HG03457 (cell line): ENCODE measurements at regions not wholly inside any gene's neighbourhood (a gene's known extent, or its start where the extent isn't known, plus 50 kb on each side); places are given as distances from the start of the nearest gene placed in this dataset.

Source experiments
- ATAC-seq: cut with Tn5 transposase; IDR thresholded peaks from one replicate; pipeline ENCODE4 v1.9.1; 2021; ENCODE audit warnings: moderate number of reproducible peaks; ENCODE audit not compliant: unreplicated experiment

GRCh38 chr10:118835682-118836326 lies 81.0 kb upstream of the CACUL1 start:
- ATAC-seq = no peak

GRCh38 chr10:118838364-118838763 lies 83.6 kb upstream of the CACUL1 start:
- ATAC-seq = no peak

- no peak for ATAC-seq
Measured at GRCh38 chr10:118839348-118839747, 84.6 kb upstream of the CACUL1 start.

GRCh38 chr10:118840071-118840775 lies 85.5 kb upstream of the CACUL1 start:
- no peak for ATAC-seq

- ATAC-seq = no peak
Measured at GRCh38 chr10:118840776-118841468, 86.2 kb upstream of the CACUL1 start.

GRCh38 chr10:118841881-118842605 lies 87.3 kb upstream of the CACUL1 start:
- ATAC-seq = no peak

- no peak for ATAC-seq
Measured at GRCh38 chr10:118842843-118843624, 88.3 kb upstream of the CACUL1 start.

- no peak for ATAC-seq
Measured at GRCh38 chr10:118843647-118844265, 89.0 kb upstream of the CACUL1 start.

GRCh38 chr10:118844731-118845521 lies 90.2 kb upstream of the CACUL1 start:
- ATAC-seq = no peak

- ATAC-seq = no peak
Measured at GRCh38 chr10:118845776-118846175, 91.0 kb upstream of the CACUL1 start.

- peak; percentile 55 for ATAC-seq
Measured at GRCh38 chr10:118850418-118851061, 95.8 kb upstream of the CACUL1 start.

- no peak for ATAC-seq
Measured at GRCh38 chr10:118851062-118852035, 96.6 kb upstream of the CACUL1 start.

GRCh38 chr10:118853916-118854315 lies 99.1 kb upstream of the CACUL1 start:
- ATAC-seq = no peak

- no peak for ATAC-seq
Measured at GRCh38 chr10:118856106-118856505, 101.3 kb upstream of the CACUL1 start.

GRCh38 chr10:118865998-118866693 lies 111.4 kb upstream of the CACUL1 start:
- no peak for ATAC-seq

- no peak for ATAC-seq
Measured at GRCh38 chr10:118867768-118868167, 113.0 kb upstream of the CACUL1 start.

- no peak for ATAC-seq
Measured at GRCh38 chr10:118868589-118868988, 113.8 kb upstream of the CACUL1 start.
